Lung (tissue), 11 donors: ENCODE measurements at regions not wholly inside any gene's neighbourhood (a gene's known extent, or its start where the extent isn't known, plus 50 kb on each side); places are given as distances from the start of the nearest gene placed in this dataset.

Experiments used
- ATAC-seq: fragments of 200-7000 bp; cut with Tn5 transposase; one replicate; pipeline ENCODE4 v1.9.1; 2020; ENCODE audit warnings: moderate number of reproducible peaks; ENCODE audit not compliant: insufficient read depth, low FRiP score
- DNase-seq, 3 donors: peaks; one replicate each; pipeline ENCODE4 v3.0.0-alpha.2; 2013 to 2017
- H3K27ac ChIP-seq, 2 donors: one replicate each; pipeline ENCODE4 v1.5.1; 2013; ENCODE audit warnings: mild to moderate bottlenecking in 2 of 2, moderate library complexity in 2 of 2, control low read depth in 1 of 2, inconsistent platforms in 1 of 2, low read depth in 1 of 2, low read length in 1 of 2
- H3K27me3 ChIP-seq, 3 donors: one replicate each; pipeline ENCODE4 v1.5.1; 2013; ENCODE audit warnings: low read length in 2 of 3; ENCODE audit not compliant: control insufficient read depth in 3 of 3, insufficient read depth in 3 of 3
- H3K36me3 ChIP-seq, 4 donors: one replicate each; pipeline ENCODE4 v1.5.1; 2013; ENCODE audit warnings: low read length in 4 of 4, mild to moderate bottlenecking in 1 of 4, moderate library complexity in 1 of 4; ENCODE audit not compliant: control insufficient read depth in 4 of 4, insufficient read depth in 4 of 4
- H3K4me1 ChIP-seq, 5 donors: one replicate each; pipeline ENCODE4 v1.5.1; 2013; ENCODE audit warnings: low read length in 5 of 5, mild to moderate bottlenecking in 2 of 5, moderate library complexity in 1 of 5; ENCODE audit not compliant: control insufficient read depth in 5 of 5, insufficient read depth in 5 of 5
- H3K4me3 ChIP-seq: one replicate; pipeline ENCODE4 v1.5.1; 2013; ENCODE audit warnings: mild to moderate bottlenecking, control low read depth, moderate library complexity
- H3K9ac ChIP-seq, 2 donors: one replicate each; pipeline ENCODE4 v1.5.1; 2013; ENCODE audit warnings: low read length in 2 of 2, control low read depth in 1 of 2; ENCODE audit not compliant: insufficient read depth in 1 of 2
- H3K9me3 ChIP-seq, 4 donors: one replicate each; pipeline ENCODE4 v1.5.1; 2013; ENCODE audit warnings: low read length in 3 of 4, mild to moderate bottlenecking in 1 of 4, moderate library complexity in 1 of 4; ENCODE audit not compliant: control insufficient read depth in 4 of 4, insufficient read depth in 3 of 4
- WGBS, 2 donors: extraction: QIAGEN DNeasy Blood & Tissue Kit; methylation state at CpG; one replicate each; pipeline ENCODE4 v1.1.7; 2013; 5-methylcytosine and 5-hydroxymethylcytosine counted together
- TF ChIP-seq, protein P1 (sequence below): IDR thresholded peaks from 2 replicates; pipeline ENCODE4 v1.5.1; 2012; ENCODE audit warnings: mild to moderate bottlenecking; ENCODE audit errors: control extremely low read depth, extremely low read depth
- donor health status: control.
- donor health status: control.
- donor health status: Bipolar disorder and iron deficiency.
- donor health status: healthy.
- donor health status: DM: yes; HTN: yes; CAD: no.

- Histone ChIP-seq H3K9me3 (no peaks in the 10 kb centered on the region), H3K4me1 (no peaks in the 10 kb centered on the region), H3K4me3 (no peak overlapping the region), H3K36me3 (no peaks in the 10 kb centered on the region), H3K27me3 (no peaks in the 10 kb centered on the region), H3K27ac (no peak overlapping the region), H3K9ac (no peak overlapping the region)
- ATAC-seq (no peak), DNase-seq (no peak)
- TF ChIP-seq, protein P1, sequence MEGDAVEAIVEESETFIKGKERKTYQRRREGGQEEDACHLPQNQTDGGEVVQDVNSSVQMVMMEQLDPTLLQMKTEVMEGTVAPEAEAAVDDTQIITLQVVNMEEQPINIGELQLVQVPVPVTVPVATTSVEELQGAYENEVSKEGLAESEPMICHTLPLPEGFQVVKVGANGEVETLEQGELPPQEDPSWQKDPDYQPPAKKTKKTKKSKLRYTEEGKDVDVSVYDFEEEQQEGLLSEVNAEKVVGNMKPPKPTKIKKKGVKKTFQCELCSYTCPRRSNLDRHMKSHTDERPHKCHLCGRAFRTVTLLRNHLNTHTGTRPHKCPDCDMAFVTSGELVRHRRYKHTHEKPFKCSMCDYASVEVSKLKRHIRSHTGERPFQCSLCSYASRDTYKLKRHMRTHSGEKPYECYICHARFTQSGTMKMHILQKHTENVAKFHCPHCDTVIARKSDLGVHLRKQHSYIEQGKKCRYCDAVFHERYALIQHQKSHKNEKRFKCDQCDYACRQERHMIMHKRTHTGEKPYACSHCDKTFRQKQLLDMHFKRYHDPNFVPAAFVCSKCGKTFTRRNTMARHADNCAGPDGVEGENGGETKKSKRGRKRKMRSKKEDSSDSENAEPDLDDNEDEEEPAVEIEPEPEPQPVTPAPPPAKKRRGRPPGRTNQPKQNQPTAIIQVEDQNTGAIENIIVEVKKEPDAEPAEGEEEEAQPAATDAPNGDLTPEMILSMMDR, result no peak
- WGBS, 2 donors, result 34 to 48% methylated on average over 1 of the region's 1 CpG
Observed at GRCh38 chr5:42274913-42275312, 148.3 kb upstream of the GHR start.

GRCh38 chr5:42277293-42277692, 145.9 kb upstream of the GHR start:
- Histone ChIP-seq H3K4me3 (no peak overlapping the region), H3K4me1 (no peaks in the 10 kb centered on the region), H3K27ac (no peak overlapping the region), H3K27me3 (no peaks in the 10 kb centered on the region), H3K36me3 (no peaks in the 10 kb centered on the region), H3K9ac (no peak overlapping the region), H3K9me3 (no peaks in the 10 kb centered on the region)
- DNase-seq, result no peak
- no peak for ATAC-seq
- TF ChIP-seq, protein P1, result no peak
- 70 to 74% methylated on average over 2 of the region's 2 CpGs for WGBS, 2 donors

GRCh38 chr5:42284584-42284983, 138.7 kb upstream of the GHR start:
- H3K27ac ChIP-seq, result no peak overlapping the region
- H3K9me3 ChIP-seq, result no peaks in the 10 kb centered on the region
- ATAC-seq (no peak), DNase-seq (no peak)
- TF ChIP-seq, protein P1, result no peak
- H3K36me3 ChIP-seq, result no peaks in the 10 kb centered on the region
- no peak overlapping the region for H3K4me3 ChIP-seq
- H3K27me3 ChIP-seq, result no peaks in the 10 kb centered on the region
- H3K9ac ChIP-seq, result no peak overlapping the region
- H3K4me1 ChIP-seq, result no peaks in the 10 kb centered on the region

DNA sequence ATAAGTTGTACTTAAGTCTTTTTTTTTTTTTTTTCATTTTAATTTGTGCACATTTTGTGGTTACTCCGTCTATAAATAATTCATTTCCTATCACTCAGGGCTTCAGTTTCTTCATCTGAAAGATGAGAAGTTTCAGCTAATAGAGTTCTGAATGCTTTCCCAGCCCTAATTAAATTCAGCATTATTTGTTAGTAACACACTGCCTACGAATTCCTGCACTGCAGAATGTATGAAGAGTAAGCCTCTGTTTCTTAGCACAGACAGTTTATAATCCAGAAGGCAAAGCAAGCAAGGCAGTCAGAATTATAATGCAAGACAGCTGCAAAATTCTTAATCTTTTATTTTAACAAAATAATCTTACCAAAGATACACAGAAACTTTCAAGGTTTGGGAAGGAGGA, 138.0 kb upstream of the GHR start:
- WGBS, 2 donors, result 55 to 63% methylated on average over 2 of the region's 2 CpGs
- DNase-seq (no peak), ATAC-seq (no peak)
- TF ChIP-seq, protein P1, result no peak
- Histone ChIP-seq H3K27ac (no peak overlapping the region), H3K4me1 (no peaks in the 10 kb centered on the region), H3K9ac (no peak overlapping the region), H3K4me3 (no peak overlapping the region), H3K9me3 (no peaks in the 10 kb centered on the region), H3K27me3 (no peaks in the 10 kb centered on the region), H3K36me3 (no peaks in the 10 kb centered on the region)
